ENCODE measurements at regions not wholly inside any gene's neighbourhood (a gene's known extent, or its start where the extent isn't known, plus 50 kb on each side); places are given as distances from the start of the nearest gene placed in this dataset.

- ChIA-PET SMC1A (ENCODE audit: uncharacterized antibody, unreplicated experiment) (no interaction called here), CTCF (no interaction called here)
- no TSS peak for BruUV-seq (replicated peaks)
- TF ChIP-seq MLLT1 (IDR thresholded peaks at IDR 0.05) (no peak), BHLHE40 (IDR thresholded peaks at IDR 0.05; ENCODE audit: borderline replicate concordance in 1 of 2, low read depth in 2 of 2, low read length in 1 of 2) (no peak), SUZ12 (IDR thresholded peaks at IDR 0.05; ENCODE audit: unreplicated experiment) (no peak), ATF7 (IDR thresholded peaks at IDR 0.05; ENCODE audit: low read depth) (no peak), ZNF592 (IDR thresholded peaks at IDR 0.05) (no peak), NKRF (conservative IDR thresholded peaks at IDR 0.05) (no peak), FOXK2 (IDR thresholded peaks at IDR 0.05) (no peak), TAF1 (IDR thresholded peaks at IDR 0.05; ENCODE audit: borderline replicate concordance, low read depth, low read length) (no peak), SREBF1 (IDR thresholded peaks at IDR 0.05; ENCODE audit: low read length) (no peak)
- TF ChIP-seq, protein P1, sequence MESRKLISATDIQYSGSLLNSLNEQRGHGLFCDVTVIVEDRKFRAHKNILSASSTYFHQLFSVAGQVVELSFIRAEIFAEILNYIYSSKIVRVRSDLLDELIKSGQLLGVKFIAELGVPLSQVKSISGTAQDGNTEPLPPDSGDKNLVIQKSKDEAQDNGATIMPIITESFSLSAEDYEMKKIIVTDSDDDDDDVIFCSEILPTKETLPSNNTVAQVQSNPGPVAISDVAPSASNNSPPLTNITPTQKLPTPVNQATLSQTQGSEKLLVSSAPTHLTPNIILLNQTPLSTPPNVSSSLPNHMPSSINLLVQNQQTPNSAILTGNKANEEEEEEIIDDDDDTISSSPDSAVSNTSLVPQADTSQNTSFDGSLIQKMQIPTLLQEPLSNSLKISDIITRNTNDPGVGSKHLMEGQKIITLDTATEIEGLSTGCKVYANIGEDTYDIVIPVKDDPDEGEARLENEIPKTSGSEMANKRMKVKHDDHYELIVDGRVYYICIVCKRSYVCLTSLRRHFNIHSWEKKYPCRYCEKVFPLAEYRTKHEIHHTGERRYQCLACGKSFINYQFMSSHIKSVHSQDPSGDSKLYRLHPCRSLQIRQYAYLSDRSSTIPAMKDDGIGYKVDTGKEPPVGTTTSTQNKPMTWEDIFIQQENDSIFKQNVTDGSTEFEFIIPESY (IDR thresholded peaks at IDR 0.05): no peak
- TF ChIP-seq, protein P2, sequence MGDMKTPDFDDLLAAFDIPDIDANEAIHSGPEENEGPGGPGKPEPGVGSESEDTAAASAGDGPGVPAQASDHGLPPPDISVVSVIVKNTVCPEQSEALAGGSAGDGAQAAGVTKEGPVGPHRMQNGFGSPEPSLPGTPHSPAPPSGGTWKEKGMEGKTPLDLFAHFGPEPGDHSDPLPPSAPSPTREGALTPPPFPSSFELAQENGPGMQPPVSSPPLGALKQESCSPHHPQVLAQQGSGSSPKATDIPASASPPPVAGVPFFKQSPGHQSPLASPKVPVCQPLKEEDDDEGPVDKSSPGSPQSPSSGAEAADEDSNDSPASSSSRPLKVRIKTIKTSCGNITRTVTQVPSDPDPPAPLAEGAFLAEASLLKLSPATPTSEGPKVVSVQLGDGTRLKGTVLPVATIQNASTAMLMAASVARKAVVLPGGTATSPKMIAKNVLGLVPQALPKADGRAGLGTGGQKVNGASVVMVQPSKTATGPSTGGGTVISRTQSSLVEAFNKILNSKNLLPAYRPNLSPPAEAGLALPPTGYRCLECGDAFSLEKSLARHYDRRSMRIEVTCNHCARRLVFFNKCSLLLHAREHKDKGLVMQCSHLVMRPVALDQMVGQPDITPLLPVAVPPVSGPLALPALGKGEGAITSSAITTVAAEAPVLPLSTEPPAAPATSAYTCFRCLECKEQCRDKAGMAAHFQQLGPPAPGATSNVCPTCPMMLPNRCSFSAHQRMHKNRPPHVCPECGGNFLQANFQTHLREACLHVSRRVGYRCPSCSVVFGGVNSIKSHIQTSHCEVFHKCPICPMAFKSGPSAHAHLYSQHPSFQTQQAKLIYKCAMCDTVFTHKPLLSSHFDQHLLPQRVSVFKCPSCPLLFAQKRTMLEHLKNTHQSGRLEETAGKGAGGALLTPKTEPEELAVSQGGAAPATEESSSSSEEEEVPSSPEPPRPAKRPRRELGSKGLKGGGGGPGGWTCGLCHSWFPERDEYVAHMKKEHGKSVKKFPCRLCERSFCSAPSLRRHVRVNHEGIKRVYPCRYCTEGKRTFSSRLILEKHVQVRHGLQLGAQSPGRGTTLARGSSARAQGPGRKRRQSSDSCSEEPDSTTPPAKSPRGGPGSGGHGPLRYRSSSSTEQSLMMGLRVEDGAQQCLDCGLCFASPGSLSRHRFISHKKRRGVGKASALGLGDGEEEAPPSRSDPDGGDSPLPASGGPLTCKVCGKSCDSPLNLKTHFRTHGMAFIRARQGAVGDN (IDR thresholded peaks at IDR 0.05): no peak
Observed at GRCh38 chr4:58957711-58958110, 1847.5 kb upstream of the IGFBP7 start.

More at GRCh38 chr4:58957711-58958110, 1847.5 kb upstream of the IGFBP7 start:
- H3K9ac ChIP-seq (ENCODE audit: control insufficient read depth, insufficient read depth, low read length): no peak overlapping the region
- no peaks in the 10 kb centered on the region for H3K36me3 ChIP-seq (ENCODE audit: control insufficient read depth in 2 of 2, insufficient read depth in 2 of 2, low read length in 1 of 2)
- ChIA-PET RAD21 (ENCODE audit: unreplicated experiment) (no interaction called here), POLR2A (no interaction called here)
- no peaks in the 10 kb centered on the region for H3K79me2 ChIP-seq (ENCODE audit: control insufficient read depth, insufficient read depth, low read length)
- H3K4me3 ChIP-seq: no peak overlapping the region
- DNase-seq (ENCODE audit: low read depth, low spot score): no peak
- ATAC-seq: no peak
- no peaks in the 10 kb centered on the region for H3K4me1 ChIP-seq (ENCODE audit: control insufficient read depth, insufficient read depth, low read length)
- H2AFZ ChIP-seq (ENCODE audit: control insufficient read depth, low read depth, low read length): no peak overlapping the region
- no peaks in the 10 kb centered on the region for H3K9me3 ChIP-seq (replicated peaks; ENCODE audit: control insufficient read depth, insufficient read depth, low read length)
- H4K20me1 ChIP-seq (ENCODE audit: control insufficient read depth, insufficient read depth): no peaks in the 10 kb centered on the region
- H3K27me3 ChIP-seq (replicated peaks in 1 of 2; ENCODE audit: control insufficient read depth in 2 of 2, insufficient read depth in 2 of 2, low read length in 1 of 2): no peaks in the 10 kb centered on the region
- 6% methylated on average over 4 of the region's 4 CpGs for WGBS (ENCODE audit: insufficient coverage, insufficient replicate concordance, low lambda C conversion rate, missing lambda C conversion rate)
- H3K4me2 ChIP-seq (ENCODE audit: control insufficient read depth, insufficient read depth): no peak overlapping the region
- in situ Hi-C loops (cut with MboI): loop anchor here (25.0 kb wide), 1 partner anchor 95 kb away; no protein-coding TSS in a partner anchor
- no peak overlapping the region for H3K27ac ChIP-seq (ENCODE audit: control insufficient read depth, insufficient read depth)
- FAIRE-seq: no peak
- intact Hi-C loops (cut with micrococcal nuclease; ENCODE audit: unreplicated experiment): no loop called here

Data from GM12878 (cell line).